Breast epithelium (tissue), 4 donors: ENCODE measurements at regions not wholly inside any gene's neighbourhood (a gene's known extent, or its start where the extent isn't known, plus 50 kb on each side); places are given as distances from the start of the nearest gene placed in this dataset.

Experiments used
- DNase-seq, 2 donors: peaks; one replicate each; pipeline ENCODE4 v3.0.0-alpha.2; 2019; ENCODE audit warnings: low spot score in 2 of 2
- H3K27ac ChIP-seq, 2 donors: fragments of 200-600 bp; sonication (generic) in 1 of 2; one replicate each; pipeline ENCODE4 v1.5.1; 2016 to 2019; ENCODE audit warnings: mild to moderate bottlenecking in 1 of 2
- H3K27me3 ChIP-seq, 2 donors: fragments of 200-600 bp; sonication (generic) in 1 of 2; one replicate each; pipeline versions ENCODE4 v1.5.1 to v1.6.0; 2017 to 2019; ENCODE audit warnings: control low read depth in 1 of 2, mild to moderate bottlenecking in 1 of 2
- H3K36me3 ChIP-seq: fragments of 200-600 bp; one replicate; pipeline ENCODE4 v1.5.1; 2019
- H3K4me1 ChIP-seq, 2 donors: fragments of 200-600 bp; sonication (generic); one replicate each; pipeline ENCODE4 v1.5.1; 2016 to 2019; ENCODE audit warnings: control low read depth in 1 of 2
- H3K4me3 ChIP-seq, 3 donors: fragments of 200-600 bp; sonication (generic); 1 replicate in 2 of 3; 2 replicates in 1 of 3; pipeline ENCODE4 v1.5.1; 2016 to 2019; ENCODE audit warnings: mild to moderate bottlenecking in 3 of 3, moderate library complexity in 2 of 3
- H3K9me3 ChIP-seq, 2 donors: fragments of 200-600 bp; sonication (generic) in 1 of 2; one replicate each; pipeline ENCODE4 v1.5.1; 2016 to 2019; ENCODE audit warnings: control low read depth in 1 of 2
- POLR2A ChIP-seq: fragments of 450-650 bp; IDR thresholded peaks from one replicate; pipeline ENCODE4 v1.6.1; 2016; ENCODE audit warnings: antibody characterized with exemption, mild to moderate bottlenecking, moderate library complexity
- POLR2AphosphoS5 ChIP-seq, 3 donors: sonication (generic); formaldehyde crosslinking; IDR thresholded peaks; one replicate each; pipeline ENCODE4 v1.6.1; 2017; ENCODE audit warnings: antibody characterized with exemption in 3 of 3
- intact Hi-C: fragments of 100-400 bp; cut with DNase I; formaldehyde crosslinking; loops from one replicate; pipeline ENCODE4 v1.15.1; 2023; ENCODE audit warnings: low total_unique reads
- TF ChIP-seq, protein P1 (sequence below), 3 donors: fragments of 450-650 bp; IDR thresholded peaks; one replicate each; pipeline ENCODE4 v1.5.1; 2016 to 2017; ENCODE audit warnings: antibody characterized with exemption in 3 of 3, mild to moderate bottlenecking in 3 of 3, moderate library complexity in 3 of 3

GRCh38 chr3:30341851-30342250 is 264.6 kb upstream of the TGFBR2 start:
- no peak for DNase-seq
- Histone ChIP-seq H3K27me3 (no peaks in the 10 kb centered on the region), H3K4me3 (no peak overlapping the region), H3K36me3 (no peaks in the 10 kb centered on the region), H3K4me1 (no peaks in the 10 kb centered on the region), H3K9me3 (peaks cover 0 to 3% of the 10 kb centered on the region in 2 donors), H3K27ac (peak overlapping the region in 1 of 2 donors; percentile 2)
- intact Hi-C loops: no loop called here
- no peak for TF ChIP-seq POLR2A
- TF ChIP-seq POLR2AphosphoS5 (IDR thresholded peaks at IDR 0.05): no peak
- TF ChIP-seq, protein P1, sequence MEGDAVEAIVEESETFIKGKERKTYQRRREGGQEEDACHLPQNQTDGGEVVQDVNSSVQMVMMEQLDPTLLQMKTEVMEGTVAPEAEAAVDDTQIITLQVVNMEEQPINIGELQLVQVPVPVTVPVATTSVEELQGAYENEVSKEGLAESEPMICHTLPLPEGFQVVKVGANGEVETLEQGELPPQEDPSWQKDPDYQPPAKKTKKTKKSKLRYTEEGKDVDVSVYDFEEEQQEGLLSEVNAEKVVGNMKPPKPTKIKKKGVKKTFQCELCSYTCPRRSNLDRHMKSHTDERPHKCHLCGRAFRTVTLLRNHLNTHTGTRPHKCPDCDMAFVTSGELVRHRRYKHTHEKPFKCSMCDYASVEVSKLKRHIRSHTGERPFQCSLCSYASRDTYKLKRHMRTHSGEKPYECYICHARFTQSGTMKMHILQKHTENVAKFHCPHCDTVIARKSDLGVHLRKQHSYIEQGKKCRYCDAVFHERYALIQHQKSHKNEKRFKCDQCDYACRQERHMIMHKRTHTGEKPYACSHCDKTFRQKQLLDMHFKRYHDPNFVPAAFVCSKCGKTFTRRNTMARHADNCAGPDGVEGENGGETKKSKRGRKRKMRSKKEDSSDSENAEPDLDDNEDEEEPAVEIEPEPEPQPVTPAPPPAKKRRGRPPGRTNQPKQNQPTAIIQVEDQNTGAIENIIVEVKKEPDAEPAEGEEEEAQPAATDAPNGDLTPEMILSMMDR (IDR thresholded peaks at IDR 0.05): no peak

DNA sequence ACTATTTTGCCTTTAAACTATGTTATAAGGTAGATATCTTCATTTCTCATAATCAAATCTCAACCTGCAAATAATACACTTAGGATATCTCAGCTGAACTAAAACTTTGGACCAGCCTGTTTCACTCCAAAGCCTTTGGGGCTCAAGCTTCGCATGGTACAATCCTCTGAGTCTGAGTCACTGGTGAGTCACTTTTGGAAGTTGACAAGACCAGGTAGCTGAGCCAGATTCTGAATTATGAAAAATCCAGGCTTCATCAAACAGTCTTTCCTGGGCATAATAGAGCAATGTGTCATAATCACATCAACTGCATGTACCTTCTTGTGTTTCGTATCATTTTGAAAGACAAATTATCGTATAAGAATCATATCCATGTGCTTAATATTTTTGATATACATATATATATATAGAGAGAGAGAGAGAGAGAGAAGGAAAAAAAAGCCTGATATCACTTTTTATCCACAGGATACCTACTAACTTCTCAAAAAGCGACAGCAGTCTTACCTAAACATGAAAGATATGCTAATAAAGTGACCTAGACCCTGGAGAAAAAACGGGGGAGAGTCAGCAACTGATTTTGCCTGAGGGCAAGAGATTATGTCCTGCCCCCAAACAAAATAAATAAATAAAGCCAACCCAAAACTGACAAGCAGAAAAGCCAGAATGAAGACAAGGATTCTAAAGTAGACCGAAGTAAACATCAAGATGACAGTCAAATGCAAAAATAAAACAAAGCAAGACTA is 263.9 kb upstream of the TGFBR2 start:
- H3K4me3 ChIP-seq: no peak overlapping the region
- peaks cover 0 to 1% of the 10 kb centered on the region in 2 donors for H3K9me3 ChIP-seq
- peak overlapping the region; percentile 21 to 62 for H3K27ac ChIP-seq
- H3K27me3 ChIP-seq: no peaks in the 10 kb centered on the region
- H3K36me3 ChIP-seq: no peaks in the 10 kb centered on the region
- DNase-seq: peak in 1 of 2 donors; percentile 51
- TF ChIP-seq POLR2AphosphoS5 (IDR thresholded peaks at IDR 0.05) (peak in 1 of 3 donors; percentile 37), POLR2A (no peak)
- TF ChIP-seq, protein P1 (IDR thresholded peaks at IDR 0.05): no peak
- intact Hi-C loops: no loop called here
- H3K4me1 ChIP-seq: no peaks in the 10 kb centered on the region

GRCh38 chr3:30343067-30343831 is 263.2 kb upstream of the TGFBR2 start:
- no peak for DNase-seq
- Histone ChIP-seq H3K27ac (peak overlapping the region; percentile 21 to 62), H3K4me1 (no peaks in the 10 kb centered on the region), H3K27me3 (no peaks in the 10 kb centered on the region), H3K36me3 (no peaks in the 10 kb centered on the region), H3K9me3 (no peaks in the 10 kb centered on the region), H3K4me3 (no peak overlapping the region)
- intact Hi-C loops: no loop called here
- TF ChIP-seq, protein P1 (IDR thresholded peaks at IDR 0.05): no peak
- no peak for TF ChIP-seq POLR2A

- H3K4me3 ChIP-seq: no peak overlapping the region
- no peak for DNase-seq
- no peaks in the 10 kb centered on the region for H3K27me3 ChIP-seq
- no peaks in the 10 kb centered on the region for H3K9me3 ChIP-seq
- no peaks in the 10 kb centered on the region for H3K36me3 ChIP-seq
- TF ChIP-seq, protein P1 (IDR thresholded peaks at IDR 0.05): no peak
- TF ChIP-seq POLR2A: no peak
- no peak for TF ChIP-seq POLR2AphosphoS5 (IDR thresholded peaks at IDR 0.05)
- H3K4me1 ChIP-seq: no peaks in the 10 kb centered on the region
- H3K27ac ChIP-seq: no peak overlapping the region
- intact Hi-C loops: no loop called here
These were observed 262.5 kb upstream of the TGFBR2 start for GRCh38 chr3:30343861-30344260.

DNA sequence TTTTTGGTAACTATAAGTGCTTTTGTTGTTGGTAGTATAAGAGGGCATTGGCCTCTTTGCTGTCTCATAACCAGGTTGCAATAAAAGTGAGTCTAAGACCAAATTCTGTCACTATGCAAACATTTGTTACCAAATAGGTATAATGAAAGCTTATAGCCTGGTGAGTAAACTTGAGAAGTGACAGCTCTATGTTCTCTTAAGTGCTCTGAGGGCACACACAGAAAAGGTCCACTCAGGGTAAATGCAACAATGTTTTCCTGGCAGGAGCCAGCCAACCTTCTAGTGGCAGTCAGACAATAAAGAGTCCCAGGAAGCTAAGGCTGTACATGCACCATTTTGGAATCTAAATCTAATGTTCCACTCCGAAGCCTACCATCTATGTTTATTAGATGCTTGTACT is 262.1 kb upstream of the TGFBR2 start:
- intact Hi-C loops: no loop called here
- TF ChIP-seq POLR2AphosphoS5 (IDR thresholded peaks at IDR 0.05) (no peak), POLR2A (no peak)
- TF ChIP-seq, protein P1 (IDR thresholded peaks at IDR 0.05): no peak
- no peak for DNase-seq
- Histone ChIP-seq H3K27me3 (no peaks in the 10 kb centered on the region), H3K9me3 (no peaks in the 10 kb centered on the region), H3K36me3 (no peaks in the 10 kb centered on the region), H3K27ac (peak overlapping the region in 1 of 2 donors; percentile 44), H3K4me3 (no peak overlapping the region), H3K4me1 (no peaks in the 10 kb centered on the region)
